GM12878 (cell line): ENCODE measurements at regions not wholly inside any gene's neighbourhood (a gene's known extent, or its start where the extent isn't known, plus 50 kb on each side); places are given as distances from the start of the nearest gene placed in this dataset.

Experiments used
- ATAC-seq: fragments of 200-7000 bp; cut with Tn5 transposase; 3 replicates; pipeline ENCODE4 v1.9.1; 2020; ENCODE audit warnings: mild to moderate bottlenecking, moderate library complexity
- BruUV-seq: library from RNA; stranded (reverse); fragments of 400-500 nt; replicated peaks from 2 replicates; lab custom pipeline; 2021; lab: Mats Ljungman, UMichigan
- CTCF ChIA-PET: fragments of 300-600 bp; sonication (Branson Sonifier 250); formaldehyde crosslinking; extraction: SDS; loops from one replicate; lab custom pipeline; 2021; ENCODE audit warnings: inconsistent platforms; lab: Yijun Ruan, JAX
- POLR2A ChIA-PET: fragments of 350-600 bp; formaldehyde crosslinking; extraction: SDS; loops from one replicate; lab custom pipeline; 2021; ENCODE audit warnings: inconsistent platforms; lab: Charles Lee
- RAD21 ChIA-PET: fragments of 300-600 bp; sonication (Branson Sonifier 250); formaldehyde crosslinking; loops from one replicate; lab custom pipeline; 2023; ENCODE audit warnings: antibody characterized with exemption; ENCODE audit not compliant: unreplicated experiment; lab: Charles Lee
- SMC1A ChIA-PET: fragments of 300-600 bp; sonication (Branson Sonifier 250); formaldehyde crosslinking; loops from one replicate; lab custom pipeline; 2023; ENCODE audit not compliant: unreplicated experiment, uncharacterized antibody; lab: Charles Lee
- DNase-seq: peaks from one replicate; pipeline ENCODE4 v3.0.0-alpha.2; 2011; ENCODE audit warnings: low read depth, low spot score
- FAIRE-seq: peaks from 3 replicates; lab custom pipeline; 2011; peaks lifted over from hg19 to GRCh38; lab: Jason Lieb, UNC
- H2AFZ ChIP-seq: 2 replicates; pipeline ENCODE4 v1.6.0; 2011; ENCODE audit warnings: low read depth, low read length, control low read depth; ENCODE audit not compliant: control insufficient read depth
- H3K27ac ChIP-seq: 2 replicates; pipeline ENCODE4 v1.5.1; 2011; ENCODE audit warnings: control low read depth; ENCODE audit not compliant: control insufficient read depth, insufficient read depth
- H3K27me3 ChIP-seq, 2 experiments: replicated peaks in 1 of 2; 2 replicates each; pipeline versions ENCODE4 v1.6.0 to v1.6.1; 2011; ENCODE audit warnings: low read length in 1 of 2; ENCODE audit not compliant: control insufficient read depth in 2 of 2, insufficient read depth in 2 of 2
- H3K36me3 ChIP-seq, 2 experiments: 2 replicates each; pipeline ENCODE4 v1.5.1; 2011; ENCODE audit warnings: low read length in 1 of 2; ENCODE audit not compliant: control insufficient read depth in 2 of 2, insufficient read depth in 2 of 2
- H3K4me1 ChIP-seq: 2 replicates; pipeline ENCODE4 v1.6.1; 2011; ENCODE audit warnings: mild to moderate bottlenecking, low read length, moderate library complexity, mixed read lengths; ENCODE audit not compliant: control insufficient read depth, insufficient read depth
- H3K4me2 ChIP-seq: 2 replicates; pipeline ENCODE4 v1.6.0; 2011; ENCODE audit warnings: control low read depth; ENCODE audit not compliant: control insufficient read depth, insufficient read depth
- H3K4me3 ChIP-seq: fragments of 200-600 bp; sonication (generic); 2 replicates; pipeline ENCODE4 v1.5.1; 2016
- H3K79me2 ChIP-seq: 2 replicates; pipeline ENCODE4 v1.6.0; 2011; ENCODE audit warnings: low read length; ENCODE audit not compliant: control insufficient read depth, insufficient read depth
- H3K9ac ChIP-seq: 2 replicates; pipeline ENCODE4 v1.8.0; 2011; ENCODE audit warnings: low read length, control low read depth, mixed read lengths; ENCODE audit not compliant: control insufficient read depth, insufficient read depth
- H3K9me3 ChIP-seq: replicated peaks from 3 replicates; pipeline ENCODE4 v1.5.1; 2011; ENCODE audit warnings: mild to moderate bottlenecking, low read length; ENCODE audit not compliant: control insufficient read depth, insufficient read depth
- H4K20me1 ChIP-seq: 2 replicates; pipeline ENCODE4 v1.6.0; 2011; ENCODE audit not compliant: control insufficient read depth, insufficient read depth
- BCL11A ChIP-seq: IDR thresholded peaks from 2 replicates; pipeline ENCODE4 v1.6.1; 2011; ENCODE audit warnings: low read depth, low read length
- CREM ChIP-seq: IDR thresholded peaks from 2 replicates; pipeline ENCODE4 v1.6.1; 2014; ENCODE audit warnings: antibody characterized with exemption, low read depth
- EGR1 ChIP-seq, 2 experiments: IDR thresholded peaks; 1 replicate in 1 of 2; 2 replicates in 1 of 2; pipeline ENCODE4 v1.6.1; 2011 to 2012; ENCODE audit warnings: low read depth in 2 of 2, low read length in 2 of 2, borderline replicate concordance in 1 of 2, mild to moderate bottlenecking in 1 of 2, moderate library complexity in 1 of 2
- FOS ChIP-seq: IDR thresholded peaks from 3 replicates; pipeline ENCODE4 v1.6.1; 2011; ENCODE audit warnings: borderline replicate concordance; ENCODE audit not compliant: insufficient read length; ENCODE audit errors: extremely low read depth
- HCFC1 ChIP-seq: fragments of 150-350 bp; IDR thresholded peaks from 2 replicates; pipeline ENCODE4 v1.6.1; 2014; ENCODE audit warnings: low read length
- KDM1A ChIP-seq: fragments of 200-600 bp; sonication (generic); IDR thresholded peaks from 2 replicates; pipeline ENCODE4 v1.6.1; 2016; ENCODE audit warnings: borderline replicate concordance
- NFXL1 ChIP-seq: fragments of 450-650 bp; IDR thresholded peaks from 2 replicates; pipeline ENCODE4 v1.6.1; 2017; ENCODE audit warnings: antibody characterized with exemption, mild to moderate bottlenecking, borderline replicate concordance
- SIX5 ChIP-seq: IDR thresholded peaks from 2 replicates; pipeline ENCODE4 v1.6.1; 2011; ENCODE audit warnings: mild to moderate bottlenecking, low read depth, low read length, moderate library complexity; ENCODE audit not compliant: severe bottlenecking
- WGBS: methylation state at CpG from one replicate; pipeline ENCODE4 v1.1.6; 2016; ENCODE audit warnings: low lambda C conversion rate; ENCODE audit not compliant: insufficient replicate concordance, insufficient coverage; ENCODE audit errors: missing lambda C conversion rate; 5-methylcytosine and 5-hydroxymethylcytosine counted together
- in situ Hi-C: fragments of 300-500 bp; cut with MboI; formaldehyde crosslinking; loops from 9 replicates; pipeline ENCODE4 v1.14.3; 2018; ENCODE audit warnings: mixed read lengths
- intact Hi-C: fragments of 100-400 bp; cut with micrococcal nuclease; formaldehyde crosslinking; loops from one replicate; pipeline ENCODE4 v1.14.2; 2022; ENCODE audit not compliant: unreplicated experiment
- TF ChIP-seq, protein P1 (sequence below): fragments of 450-650 bp; IDR thresholded peaks from 2 replicates; pipeline ENCODE4 v1.6.1; 2017; ENCODE audit warnings: antibody characterized with exemption, mild to moderate bottlenecking, moderate library complexity
- TF ChIP-seq, protein P2 (sequence below): fragments of 450-650 bp; IDR thresholded peaks from 2 replicates; pipeline ENCODE4 v1.6.1; 2017; ENCODE audit warnings: mild to moderate bottlenecking, moderate library complexity
- TF ChIP-seq, protein P3 (sequence below): IDR thresholded peaks from 2 replicates; pipeline ENCODE4 v1.6.1; 2012; ENCODE audit warnings: improper control_type of control experiment, low read depth, low read length; ENCODE audit not compliant: insufficient replicate concordance

DNA sequence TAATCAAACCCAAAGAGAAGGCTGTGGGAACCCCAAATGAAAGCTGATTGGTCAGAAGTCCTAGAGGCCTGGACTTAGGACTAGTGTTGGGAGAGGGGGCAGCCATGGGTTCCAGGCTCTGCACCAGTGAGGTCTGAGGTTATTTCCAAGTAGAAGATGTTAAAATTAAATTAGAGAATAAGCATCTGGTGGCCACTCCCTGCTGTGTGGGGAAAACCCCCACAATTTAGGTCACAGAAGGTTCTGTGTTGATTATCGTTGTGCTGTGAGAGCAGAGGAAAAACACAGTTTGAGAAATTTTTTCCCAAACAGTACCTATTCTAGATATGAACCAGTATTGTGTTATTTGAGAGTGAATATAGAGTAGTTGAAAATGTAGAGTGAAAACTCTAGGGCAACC, 53.9 kb upstream of the NSMCE3 start (continued):
- TF ChIP-seq, protein P1, sequence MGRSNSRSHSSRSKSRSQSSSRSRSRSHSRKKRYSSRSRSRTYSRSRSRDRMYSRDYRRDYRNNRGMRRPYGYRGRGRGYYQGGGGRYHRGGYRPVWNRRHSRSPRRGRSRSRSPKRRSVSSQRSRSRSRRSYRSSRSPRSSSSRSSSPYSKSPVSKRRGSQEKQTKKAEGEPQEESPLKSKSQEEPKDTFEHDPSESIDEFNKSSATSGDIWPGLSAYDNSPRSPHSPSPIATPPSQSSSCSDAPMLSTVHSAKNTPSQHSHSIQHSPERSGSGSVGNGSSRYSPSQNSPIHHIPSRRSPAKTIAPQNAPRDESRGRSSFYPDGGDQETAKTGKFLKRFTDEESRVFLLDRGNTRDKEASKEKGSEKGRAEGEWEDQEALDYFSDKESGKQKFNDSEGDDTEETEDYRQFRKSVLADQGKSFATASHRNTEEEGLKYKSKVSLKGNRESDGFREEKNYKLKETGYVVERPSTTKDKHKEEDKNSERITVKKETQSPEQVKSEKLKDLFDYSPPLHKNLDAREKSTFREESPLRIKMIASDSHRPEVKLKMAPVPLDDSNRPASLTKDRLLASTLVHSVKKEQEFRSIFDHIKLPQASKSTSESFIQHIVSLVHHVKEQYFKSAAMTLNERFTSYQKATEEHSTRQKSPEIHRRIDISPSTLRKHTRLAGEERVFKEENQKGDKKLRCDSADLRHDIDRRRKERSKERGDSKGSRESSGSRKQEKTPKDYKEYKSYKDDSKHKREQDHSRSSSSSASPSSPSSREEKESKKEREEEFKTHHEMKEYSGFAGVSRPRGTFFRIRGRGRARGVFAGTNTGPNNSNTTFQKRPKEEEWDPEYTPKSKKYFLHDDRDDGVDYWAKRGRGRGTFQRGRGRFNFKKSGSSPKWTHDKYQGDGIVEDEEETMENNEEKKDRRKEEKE, result no peak
- TF ChIP-seq CREM (no peak), KDM1A (no peak), BCL11A (no peak)

DNA sequence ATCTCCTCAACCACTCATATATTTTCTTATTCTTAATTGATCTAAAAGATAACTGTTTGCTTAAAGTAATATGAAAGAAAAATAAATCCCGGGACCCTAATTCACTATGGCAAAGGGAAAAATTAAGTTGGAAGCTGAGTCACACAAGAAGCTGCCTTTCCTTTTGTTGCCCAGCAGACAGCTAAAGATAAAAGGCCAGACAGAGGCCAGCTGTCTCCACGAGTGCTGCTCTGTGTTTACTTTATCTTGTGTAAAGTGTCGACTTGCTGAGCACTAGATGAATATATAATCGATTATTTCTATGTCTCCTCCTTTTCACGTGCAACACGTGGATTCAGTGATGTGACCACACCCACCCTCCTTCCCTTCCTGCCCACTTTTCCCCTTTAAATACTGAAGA, 52.8 kb upstream of the NSMCE3 start:
- ATAC-seq, result no peak
- ChIA-PET CTCF (no interaction called here), POLR2A (no interaction called here), SMC1A (interaction anchor here (1.3 kb wide), 1 partner anchor 9 kb away, joined by 5 read pairs; no protein-coding TSS in a partner anchor), RAD21 (no interaction called here)
- intact Hi-C loops (no loop called here), in situ Hi-C loops (no loop called here)
- H3K9me3 ChIP-seq, result no peaks in the 10 kb centered on the region; the same call in none of the 3 replicates
- no peaks in the 10 kb centered on the region for H3K79me2 ChIP-seq
- no peak overlapping the region for H3K9ac ChIP-seq
- H3K27me3 ChIP-seq, result no peaks in the 10 kb centered on the region
- no peak overlapping the region for H3K27ac ChIP-seq
- no peaks in the 10 kb centered on the region for H3K4me1 ChIP-seq
- no peaks in the 10 kb centered on the region for H4K20me1 ChIP-seq
- H2AFZ ChIP-seq, result no peak overlapping the region
- H3K4me2 ChIP-seq, result no peak overlapping the region
- DNase-seq, result no peak
- BruUV-seq, result no TSS peak
- no peak for FAIRE-seq
- no peak overlapping the region for H3K4me3 ChIP-seq
- H3K36me3 ChIP-seq, result no peaks in the 10 kb centered on the region
- 52% methylated on average over 6 of the region's 6 CpGs for WGBS
- TF ChIP-seq EGR1 (IDR thresholded peaks at IDR 0.05; ENCODE audit: borderline replicate concordance in 1 of 2, low read depth in 2 of 2, low read length in 2 of 2) (no peak), HCFC1 (no peak), NFXL1 (no peak), SIX5 (no peak), FOS (no peak)
- TF ChIP-seq, protein P2, sequence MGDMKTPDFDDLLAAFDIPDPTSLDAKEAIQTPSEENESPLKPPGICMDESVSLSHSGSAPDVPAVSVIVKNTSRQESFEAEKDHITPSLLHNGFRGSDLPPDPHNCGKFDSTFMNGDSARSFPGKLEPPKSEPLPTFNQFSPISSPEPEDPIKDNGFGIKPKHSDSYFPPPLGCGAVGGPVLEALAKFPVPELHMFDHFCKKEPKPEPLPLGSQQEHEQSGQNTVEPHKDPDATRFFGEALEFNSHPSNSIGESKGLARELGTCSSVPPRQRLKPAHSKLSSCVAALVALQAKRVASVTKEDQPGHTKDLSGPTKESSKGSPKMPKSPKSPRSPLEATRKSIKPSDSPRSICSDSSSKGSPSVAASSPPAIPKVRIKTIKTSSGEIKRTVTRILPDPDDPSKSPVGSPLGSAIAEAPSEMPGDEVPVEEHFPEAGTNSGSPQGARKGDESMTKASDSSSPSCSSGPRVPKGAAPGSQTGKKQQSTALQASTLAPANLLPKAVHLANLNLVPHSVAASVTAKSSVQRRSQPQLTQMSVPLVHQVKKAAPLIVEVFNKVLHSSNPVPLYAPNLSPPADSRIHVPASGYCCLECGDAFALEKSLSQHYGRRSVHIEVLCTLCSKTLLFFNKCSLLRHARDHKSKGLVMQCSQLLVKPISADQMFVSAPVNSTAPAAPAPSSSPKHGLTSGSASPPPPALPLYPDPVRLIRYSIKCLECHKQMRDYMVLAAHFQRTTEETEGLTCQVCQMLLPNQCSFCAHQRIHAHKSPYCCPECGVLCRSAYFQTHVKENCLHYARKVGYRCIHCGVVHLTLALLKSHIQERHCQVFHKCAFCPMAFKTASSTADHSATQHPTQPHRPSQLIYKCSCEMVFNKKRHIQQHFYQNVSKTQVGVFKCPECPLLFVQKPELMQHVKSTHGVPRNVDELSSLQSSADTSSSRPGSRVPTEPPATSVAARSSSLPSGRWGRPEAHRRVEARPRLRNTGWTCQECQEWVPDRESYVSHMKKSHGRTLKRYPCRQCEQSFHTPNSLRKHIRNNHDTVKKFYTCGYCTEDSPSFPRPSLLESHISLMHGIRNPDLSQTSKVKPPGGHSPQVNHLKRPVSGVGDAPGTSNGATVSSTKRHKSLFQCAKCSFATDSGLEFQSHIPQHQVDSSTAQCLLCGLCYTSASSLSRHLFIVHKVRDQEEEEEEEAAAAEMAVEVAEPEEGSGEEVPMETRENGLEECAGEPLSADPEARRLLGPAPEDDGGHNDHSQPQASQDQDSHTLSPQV, result no peak
- TF ChIP-seq, protein P3, sequence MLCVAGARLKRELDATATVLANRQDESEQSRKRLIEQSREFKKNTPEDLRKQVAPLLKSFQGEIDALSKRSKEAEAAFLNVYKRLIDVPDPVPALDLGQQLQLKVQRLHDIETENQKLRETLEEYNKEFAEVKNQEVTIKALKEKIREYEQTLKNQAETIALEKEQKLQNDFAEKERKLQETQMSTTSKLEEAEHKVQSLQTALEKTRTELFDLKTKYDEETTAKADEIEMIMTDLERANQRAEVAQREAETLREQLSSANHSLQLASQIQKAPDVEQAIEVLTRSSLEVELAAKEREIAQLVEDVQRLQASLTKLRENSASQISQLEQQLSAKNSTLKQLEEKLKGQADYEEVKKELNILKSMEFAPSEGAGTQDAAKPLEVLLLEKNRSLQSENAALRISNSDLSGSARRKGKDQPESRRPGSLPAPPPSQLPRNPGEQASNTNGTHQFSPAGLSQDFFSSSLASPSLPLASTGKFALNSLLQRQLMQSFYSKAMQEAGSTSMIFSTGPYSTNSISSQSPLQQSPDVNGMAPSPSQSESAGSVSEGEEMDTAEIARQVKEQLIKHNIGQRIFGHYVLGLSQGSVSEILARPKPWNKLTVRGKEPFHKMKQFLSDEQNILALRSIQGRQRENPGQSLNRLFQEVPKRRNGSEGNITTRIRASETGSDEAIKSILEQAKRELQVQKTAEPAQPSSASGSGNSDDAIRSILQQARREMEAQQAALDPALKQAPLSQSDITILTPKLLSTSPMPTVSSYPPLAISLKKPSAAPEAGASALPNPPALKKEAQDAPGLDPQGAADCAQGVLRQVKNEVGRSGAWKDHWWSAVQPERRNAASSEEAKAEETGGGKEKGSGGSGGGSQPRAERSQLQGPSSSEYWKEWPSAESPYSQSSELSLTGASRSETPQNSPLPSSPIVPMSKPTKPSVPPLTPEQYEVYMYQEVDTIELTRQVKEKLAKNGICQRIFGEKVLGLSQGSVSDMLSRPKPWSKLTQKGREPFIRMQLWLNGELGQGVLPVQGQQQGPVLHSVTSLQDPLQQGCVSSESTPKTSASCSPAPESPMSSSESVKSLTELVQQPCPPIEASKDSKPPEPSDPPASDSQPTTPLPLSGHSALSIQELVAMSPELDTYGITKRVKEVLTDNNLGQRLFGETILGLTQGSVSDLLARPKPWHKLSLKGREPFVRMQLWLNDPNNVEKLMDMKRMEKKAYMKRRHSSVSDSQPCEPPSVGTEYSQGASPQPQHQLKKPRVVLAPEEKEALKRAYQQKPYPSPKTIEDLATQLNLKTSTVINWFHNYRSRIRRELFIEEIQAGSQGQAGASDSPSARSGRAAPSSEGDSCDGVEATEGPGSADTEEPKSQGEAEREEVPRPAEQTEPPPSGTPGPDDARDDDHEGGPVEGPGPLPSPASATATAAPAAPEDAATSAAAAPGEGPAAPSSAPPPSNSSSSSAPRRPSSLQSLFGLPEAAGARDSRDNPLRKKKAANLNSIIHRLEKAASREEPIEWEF, result no peak
